ENCODE measurements at regions not wholly inside any gene's neighbourhood (a gene's known extent, or its start where the extent isn't known, plus 50 kb on each side); places are given as distances from the start of the nearest gene placed in this dataset.

DNA sequence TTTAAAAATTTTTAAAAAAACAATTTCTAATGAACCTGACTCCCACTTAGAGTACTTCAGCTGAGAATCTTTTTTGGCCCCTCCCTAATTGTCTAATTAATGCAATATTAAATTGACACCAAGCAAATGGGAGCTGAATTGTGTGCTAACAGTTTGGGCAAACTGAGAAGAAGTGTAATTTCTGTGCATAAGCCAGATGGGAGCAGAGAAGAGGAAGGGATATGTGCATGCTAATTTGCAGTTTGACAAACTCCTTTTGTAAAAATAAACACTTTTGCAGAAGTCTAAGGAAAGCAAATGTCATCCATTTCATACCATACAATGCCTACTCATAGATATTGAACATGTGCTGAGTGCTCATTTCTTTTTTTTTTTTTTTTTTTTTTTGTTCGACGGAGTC lies 332.0 kb downstream of the CYRIA start:
- no peak for DNase-seq (ENCODE audit: low read depth in 3 of 3)

DNA sequence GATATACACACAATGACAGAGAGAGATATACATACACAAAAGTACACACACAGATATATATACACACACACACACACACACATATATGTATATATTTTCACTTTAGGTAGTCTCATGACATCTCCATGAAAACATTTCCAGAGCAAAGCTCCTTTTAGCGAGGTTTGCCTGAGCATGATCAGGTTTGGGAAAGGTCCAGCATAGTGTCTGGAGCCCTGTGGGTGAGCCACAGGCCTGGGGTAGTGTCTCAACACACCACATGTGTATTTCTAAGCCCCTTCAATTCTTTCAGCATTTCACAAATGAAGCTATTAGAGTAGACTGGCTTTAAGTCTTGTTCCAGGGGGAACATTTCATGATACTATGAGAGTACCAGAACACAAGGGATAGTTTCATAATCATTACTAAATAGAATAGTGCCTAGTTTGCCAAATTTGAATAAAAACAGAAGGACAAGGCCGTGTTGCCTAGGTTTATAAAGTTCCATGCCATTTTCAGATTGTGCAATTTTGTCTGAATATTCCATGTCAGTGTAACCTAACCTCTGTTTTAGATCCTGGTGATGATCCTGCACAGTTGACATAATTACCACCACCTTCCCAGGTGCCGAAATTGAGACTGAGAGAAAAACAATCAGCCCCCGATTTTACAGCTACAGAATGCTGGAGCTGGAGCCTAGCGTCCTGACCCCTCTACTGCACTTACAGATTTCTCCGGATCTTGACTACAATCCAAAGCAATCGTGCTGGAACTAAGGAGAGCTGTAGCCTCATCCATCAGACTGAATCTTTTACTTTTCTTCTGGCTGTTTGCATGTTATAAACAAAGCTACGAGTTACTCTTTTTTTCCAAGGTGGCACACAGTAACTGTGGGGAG lies 332.7 kb downstream of the CYRIA start:
- no peak for DNase-seq (ENCODE audit: low read depth in 3 of 3)

DNA sequence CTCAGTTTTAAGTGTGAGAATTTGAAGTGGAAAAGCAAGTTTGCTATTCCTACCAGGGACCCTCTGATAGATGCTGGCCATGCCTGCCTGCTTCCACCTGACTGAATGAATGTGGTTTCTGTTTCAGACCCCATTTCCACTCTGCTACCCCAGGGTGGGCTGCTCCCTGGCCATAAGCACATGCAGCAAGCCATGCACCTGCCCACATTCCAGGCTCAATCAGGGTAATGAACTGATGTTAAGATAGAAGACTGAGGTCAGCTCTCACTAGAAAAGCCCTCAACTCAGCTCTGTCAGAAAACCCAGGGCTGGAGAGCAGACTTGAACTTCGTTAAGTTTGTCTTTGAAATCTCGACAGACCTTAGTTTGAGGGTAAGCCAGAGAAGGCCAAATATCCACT lies 333.9 kb downstream of the CYRIA start:
- DNase-seq (ENCODE audit: low read depth in 3 of 3): no peak

DNA sequence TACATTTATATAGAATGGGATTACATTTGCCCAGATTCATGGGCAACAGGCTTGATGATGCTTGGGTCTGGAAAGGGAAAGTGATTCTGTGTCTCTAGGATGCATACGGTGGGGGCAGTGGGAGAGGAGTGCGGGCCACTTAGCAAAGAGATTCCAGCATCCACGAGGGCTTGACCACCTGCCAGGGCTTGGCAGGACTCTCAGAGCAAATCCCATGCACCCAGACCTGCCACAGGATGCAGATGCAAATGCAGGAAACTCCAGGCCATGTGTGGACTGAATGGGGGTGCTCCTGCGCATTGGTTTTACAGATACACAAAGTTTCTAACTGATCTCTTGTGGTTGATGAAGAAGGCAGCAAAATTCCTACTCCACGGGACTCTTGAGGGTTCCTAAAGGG lies 334.7 kb downstream of the CYRIA start:
- DNase-seq (ENCODE audit: low read depth in 3 of 3): no peak

DNA sequence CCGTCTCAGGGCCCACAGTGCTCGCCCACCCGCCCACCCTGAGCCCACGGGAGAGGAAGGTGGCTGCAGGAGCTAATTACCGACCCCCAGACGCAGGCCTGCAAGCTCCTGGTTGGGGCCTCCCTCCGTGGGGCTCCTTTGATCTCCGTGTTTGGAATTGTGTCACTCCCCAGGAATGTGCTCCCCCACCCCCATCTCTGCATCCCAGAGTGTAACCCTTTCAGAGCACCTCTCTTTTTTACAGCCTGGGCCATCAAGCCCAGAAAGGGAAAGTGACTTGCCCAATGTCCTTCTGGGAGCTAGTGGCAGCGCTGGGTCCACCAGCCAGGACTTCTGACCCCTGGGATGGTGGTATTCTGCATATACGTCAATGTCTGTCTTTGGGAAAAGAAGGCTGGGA lies 335.1 kb downstream of the CYRIA start:
- DNase-seq (ENCODE audit: low read depth in 3 of 3): no peak

GRCh38 chr2:16330012-16330411 lies 335.6 kb downstream of the CYRIA start:
- DNase-seq (ENCODE audit: low read depth in 3 of 3): no peak

- no peak for DNase-seq (ENCODE audit: low read depth in 3 of 3)
Observed at GRCh38 chr2:16329421-16329820, 336.2 kb downstream of the CYRIA start.

GRCh38 chr2:16328521-16329190 lies 337.0 kb downstream of the CYRIA start:
- DNase-seq (ENCODE audit: low read depth in 3 of 3): no peak

DNA sequence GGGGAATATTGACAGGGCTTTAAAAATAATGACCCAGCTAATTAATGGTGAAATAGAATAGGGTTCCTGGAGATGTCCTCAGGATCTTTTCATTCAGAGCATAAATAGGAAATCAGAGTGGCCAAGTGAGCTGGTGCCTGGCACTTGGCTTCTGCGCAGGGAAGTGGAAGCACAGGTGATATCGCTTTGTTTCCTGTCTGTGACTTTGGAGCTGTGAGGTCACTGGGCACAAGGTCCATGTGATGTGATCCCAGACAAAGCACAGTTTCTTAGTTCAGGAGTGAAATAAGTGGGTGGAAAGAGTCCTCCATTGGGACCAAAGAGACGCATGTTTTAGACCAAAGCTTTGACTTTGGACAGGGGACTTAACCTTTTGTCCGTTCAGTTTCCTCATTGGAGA lies 338.3 kb downstream of the CYRIA start:
- DNase-seq (ENCODE audit: low read depth in 3 of 3): no peak

GRCh38 chr2:16326711-16327300 lies 338.8 kb downstream of the CYRIA start:
- DNase-seq (ENCODE audit: low read depth in 3 of 3): no peak

DNA sequence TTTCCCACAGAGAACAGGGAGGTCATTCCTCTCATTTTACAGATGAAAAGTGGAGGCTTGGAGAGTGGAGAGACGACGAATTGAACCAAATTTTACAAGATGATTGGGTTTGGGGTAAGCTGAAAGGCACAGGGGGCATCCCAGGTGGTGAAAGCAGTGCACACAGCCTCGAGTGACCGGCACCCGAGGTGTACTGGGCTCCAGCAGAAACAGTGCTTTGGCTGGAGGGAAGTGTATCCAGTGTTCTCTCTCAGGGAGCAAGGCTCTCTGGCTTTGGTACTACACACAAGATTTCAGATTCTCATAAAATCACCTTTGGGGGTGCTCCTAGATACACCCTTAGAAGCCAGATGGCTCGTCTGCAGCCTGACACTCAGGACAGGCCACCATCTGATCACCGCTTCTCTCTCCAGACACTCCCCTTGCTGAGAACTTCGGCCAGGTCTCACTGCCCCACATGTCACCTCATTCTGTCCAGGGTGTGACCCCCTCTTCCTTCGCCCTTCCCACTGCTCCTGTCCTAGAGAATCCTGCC lies 339.6 kb downstream of the CYRIA start:
- DNase-seq (ENCODE audit: low read depth in 3 of 3): no peak

- no peak for DNase-seq (ENCODE audit: low read depth in 3 of 3)
Observed at GRCh38 chr2:16325016-16325975, 340.3 kb downstream of the CYRIA start.

GRCh38 chr2:16324544-16324937 lies 341.1 kb downstream of the CYRIA start:
- no peak for DNase-seq (ENCODE audit: low read depth in 3 of 3)

GRCh38 chr2:16323551-16324543 lies 341.8 kb downstream of the CYRIA start:
- no peak for DNase-seq (ENCODE audit: low read depth in 3 of 3)

DNA sequence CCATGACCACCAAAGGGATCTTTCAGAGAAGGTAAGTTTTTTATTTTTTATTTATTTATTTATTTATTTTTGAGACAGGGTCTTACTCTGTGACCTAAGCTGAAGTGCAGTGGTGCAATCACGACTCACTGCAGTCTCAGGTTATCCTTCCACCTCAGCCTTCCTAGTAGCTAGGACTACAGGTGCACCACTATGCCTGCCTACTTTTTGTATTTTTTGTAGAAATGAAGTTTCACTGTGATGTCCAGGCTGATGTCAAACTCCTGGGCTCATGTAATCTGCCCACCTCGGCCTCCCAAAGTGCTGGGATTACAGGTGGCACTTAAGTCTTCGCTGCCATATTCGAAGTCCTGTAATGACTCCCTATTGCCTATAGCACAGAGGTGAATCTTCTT lies 342.5 kb downstream of the CYRIA start:
- no peak for DNase-seq (ENCODE audit: low read depth in 3 of 3)

DNA sequence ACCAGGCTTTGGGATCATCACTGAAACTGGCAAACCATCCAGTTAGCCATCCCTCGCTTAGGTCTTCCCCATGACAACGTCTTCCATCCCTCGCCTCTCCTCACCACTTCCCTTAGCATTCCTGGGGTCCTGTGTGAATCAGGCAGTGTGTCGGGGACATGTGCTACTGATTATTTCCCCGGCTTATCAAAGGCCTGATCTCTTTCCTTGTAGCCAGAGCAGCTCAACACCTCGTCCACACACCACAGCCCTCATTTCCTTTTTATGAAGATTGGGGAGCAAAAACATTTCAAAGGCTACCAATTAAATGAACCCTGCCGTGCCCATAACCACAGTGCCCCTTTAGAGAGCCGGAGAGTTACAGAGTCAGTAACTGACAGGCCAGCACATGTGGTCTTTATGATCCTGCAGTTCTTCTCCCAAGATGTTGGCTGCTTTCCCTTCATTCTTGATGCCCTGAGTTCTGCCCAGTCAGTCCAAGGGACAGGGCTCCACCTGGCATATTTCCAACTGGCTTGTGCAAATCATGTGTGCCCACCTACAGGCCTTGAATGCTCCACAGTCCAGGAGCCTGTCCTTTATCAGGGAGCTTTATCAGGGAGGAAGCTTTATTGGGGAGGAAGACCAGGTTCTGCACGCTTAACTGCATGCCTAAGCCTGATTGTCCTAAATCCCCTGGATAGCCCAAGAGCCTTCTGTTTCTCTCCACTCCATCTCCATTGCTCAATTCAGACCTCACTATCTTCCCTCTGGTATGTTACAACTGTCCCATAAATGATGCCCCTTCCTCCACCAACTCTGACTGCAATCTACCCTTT lies 343.1 kb downstream of the CYRIA start:
- DNase-seq (ENCODE audit: low read depth in 3 of 3): no peak

DNA sequence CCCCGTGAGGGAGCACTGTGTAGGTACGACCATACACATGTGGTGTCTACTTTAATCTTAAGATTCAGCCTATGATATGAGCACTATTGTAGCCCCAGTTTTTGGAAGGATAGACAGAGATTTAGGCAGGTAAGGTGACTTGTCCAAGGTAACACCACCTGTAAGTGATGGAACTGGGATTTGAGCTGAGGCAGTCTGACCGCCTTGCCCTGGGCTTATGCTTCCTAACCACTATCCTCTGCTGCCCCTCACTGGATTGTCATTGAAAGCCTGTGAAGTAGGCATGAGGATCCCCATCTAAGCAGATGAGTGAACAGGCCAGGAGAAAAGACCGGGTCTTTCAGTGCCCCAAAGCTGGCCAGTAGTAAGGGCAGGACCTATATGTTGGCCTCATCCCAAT lies 343.8 kb downstream of the CYRIA start:
- DNase-seq (ENCODE audit: low read depth in 3 of 3): no peak

- DNase-seq (ENCODE audit: low read depth in 3 of 3): no peak
Observed at GRCh38 chr2:16321256-16321655, 344.4 kb downstream of the CYRIA start.

DNA sequence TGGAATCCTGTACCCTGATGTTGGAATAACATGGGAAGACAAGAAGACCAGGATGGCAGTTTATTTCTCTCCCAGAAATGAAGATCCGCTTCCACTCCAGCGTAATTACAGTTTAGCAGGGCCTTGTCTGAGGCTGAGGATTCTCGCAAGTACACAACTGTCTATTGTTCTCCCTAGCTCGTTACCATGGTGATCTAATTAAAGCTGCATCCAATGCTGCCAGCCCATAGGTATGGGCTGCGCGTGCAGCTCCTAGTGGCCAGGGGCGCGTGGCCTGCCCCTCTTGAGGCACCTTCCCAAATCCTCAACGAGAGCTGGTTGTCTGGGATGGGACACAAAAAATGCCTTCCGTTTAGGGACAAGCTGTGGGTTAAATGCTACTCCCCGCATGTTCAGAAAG lies 344.9 kb downstream of the CYRIA start:
- DNase-seq (ENCODE audit: low read depth in 3 of 3): no peak

Measured in stimulated activated CD4-positive, alpha-beta T cell treated with anti-CD3 and anti-CD28 coated beads, TNF-alpha, amount 100 ng/mL, for 4 hours (primary cell).